Colonic mucosa (tissue), 4 donors: ENCODE measurements at regions not wholly inside any gene's neighbourhood (a gene's known extent, or its start where the extent isn't known, plus 50 kb on each side); places are given as distances from the start of the nearest gene placed in this dataset.
"Not testable (repeated sequence)": the region's sequence is repeated elsewhere in the genome, so short reads cannot be mapped to it uniquely, and the experiment has no call there.

Experiments used
- DNase-seq: peaks from one replicate; pipeline ENCODE4 v3.0.0-alpha.2; 2020
- H3K27ac ChIP-seq: fragments of 200-600 bp; one replicate; pipeline ENCODE4 v1.8.0; 2021
- H3K27me3 ChIP-seq: fragments of 200-600 bp; one replicate; pipeline ENCODE4 v1.8.0; 2021
- H3K36me3 ChIP-seq: fragments of 200-600 bp; one replicate; pipeline ENCODE4 v1.8.0; 2021
- H3K4me1 ChIP-seq: fragments of 200-600 bp; one replicate; pipeline ENCODE4 v1.8.0; 2021; ENCODE audit warnings: mild to moderate bottlenecking
- H3K4me3 ChIP-seq: fragments of 200-600 bp; one replicate; pipeline ENCODE4 v1.8.0; 2021
- H3K9ac ChIP-seq, 2 donors: one replicate each; pipeline ENCODE4 v1.7.0; 2013; ENCODE audit warnings: control low read depth in 2 of 2, low read depth in 2 of 2, low read length in 2 of 2
- H3K9me3 ChIP-seq: fragments of 200-600 bp; one replicate; pipeline ENCODE4 v1.8.0; 2021
- intact Hi-C: fragments of 100-400 bp; cut with DNase I; formaldehyde crosslinking; loops from one replicate; pipeline ENCODE4 v1.14.1; 2022
- TF ChIP-seq, protein P1 (sequence below): fragments of 200-600 bp; IDR thresholded peaks from one replicate; pipeline ENCODE4 v1.8.0; 2022; ENCODE audit warnings: antibody characterized with exemption, mild to moderate bottlenecking
- donor health status: healthy.
- donor health status: DM: no; HTN: no; CAD: no.
- donor health status: DM: no; HTN: no; CAD: no.

DNA sequence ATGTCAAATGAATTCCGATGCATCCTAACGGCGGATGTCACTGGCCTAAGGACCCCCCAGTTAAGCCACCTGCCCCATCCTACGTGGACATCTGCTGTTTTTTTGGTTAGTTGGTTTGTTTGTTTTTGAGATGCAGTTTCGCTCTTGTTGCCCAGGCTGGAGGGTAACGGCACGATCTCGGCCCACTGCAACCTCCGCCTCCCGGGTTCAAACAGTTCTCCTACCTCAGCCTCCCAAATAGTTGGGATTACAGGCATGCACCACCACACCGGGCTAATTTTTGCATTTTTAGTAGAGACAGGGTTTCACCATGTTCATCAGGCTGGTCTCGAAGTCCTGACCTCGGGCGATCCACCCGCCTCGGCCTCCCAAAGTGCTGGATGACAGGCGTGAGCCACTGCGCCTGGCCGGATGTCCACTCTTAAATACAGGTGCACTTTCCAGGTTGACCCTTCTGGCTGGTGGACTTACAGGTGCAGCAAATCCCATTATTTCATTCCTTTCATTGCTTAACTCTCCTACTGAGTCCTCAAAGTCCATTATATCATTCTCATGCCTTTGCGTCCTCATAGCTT, 206.2 kb downstream of the CRLF2 start:
- Histone ChIP-seq H3K27ac (no peak overlapping the region), H3K9me3 (no peaks in the 10 kb centered on the region), H3K36me3 (no peaks in the 10 kb centered on the region), H3K27me3 (no peaks in the 10 kb centered on the region), H3K4me3 (no peak overlapping the region), H3K9ac (no peak overlapping the region), H3K4me1 (no peaks in the 10 kb centered on the region)
- intact Hi-C loops = no loop called here
- no peak for DNase-seq
- TF ChIP-seq, protein P1, sequence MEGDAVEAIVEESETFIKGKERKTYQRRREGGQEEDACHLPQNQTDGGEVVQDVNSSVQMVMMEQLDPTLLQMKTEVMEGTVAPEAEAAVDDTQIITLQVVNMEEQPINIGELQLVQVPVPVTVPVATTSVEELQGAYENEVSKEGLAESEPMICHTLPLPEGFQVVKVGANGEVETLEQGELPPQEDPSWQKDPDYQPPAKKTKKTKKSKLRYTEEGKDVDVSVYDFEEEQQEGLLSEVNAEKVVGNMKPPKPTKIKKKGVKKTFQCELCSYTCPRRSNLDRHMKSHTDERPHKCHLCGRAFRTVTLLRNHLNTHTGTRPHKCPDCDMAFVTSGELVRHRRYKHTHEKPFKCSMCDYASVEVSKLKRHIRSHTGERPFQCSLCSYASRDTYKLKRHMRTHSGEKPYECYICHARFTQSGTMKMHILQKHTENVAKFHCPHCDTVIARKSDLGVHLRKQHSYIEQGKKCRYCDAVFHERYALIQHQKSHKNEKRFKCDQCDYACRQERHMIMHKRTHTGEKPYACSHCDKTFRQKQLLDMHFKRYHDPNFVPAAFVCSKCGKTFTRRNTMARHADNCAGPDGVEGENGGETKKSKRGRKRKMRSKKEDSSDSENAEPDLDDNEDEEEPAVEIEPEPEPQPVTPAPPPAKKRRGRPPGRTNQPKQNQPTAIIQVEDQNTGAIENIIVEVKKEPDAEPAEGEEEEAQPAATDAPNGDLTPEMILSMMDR = no peak

DNA sequence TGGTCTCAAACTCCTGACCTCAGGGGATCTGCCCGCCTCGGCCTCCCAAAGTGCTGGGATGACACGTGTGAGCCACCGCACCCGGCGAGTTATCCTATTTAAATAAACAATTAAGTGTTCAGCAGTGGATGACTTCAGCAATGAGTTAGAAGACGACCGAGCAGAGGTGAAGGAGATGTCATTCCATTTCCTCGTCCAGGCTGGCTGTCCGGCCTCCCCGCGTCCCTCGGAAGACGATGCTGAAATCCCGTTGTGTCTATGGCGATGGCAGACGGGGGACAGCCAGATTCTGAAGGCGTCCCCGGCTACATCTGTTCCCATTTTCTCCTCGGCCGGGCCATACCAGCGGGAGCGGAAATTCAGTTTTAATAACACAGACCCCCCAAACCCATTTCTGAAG, 209.8 kb downstream of the CRLF2 start:
- no peaks in the 10 kb centered on the region for H3K36me3 ChIP-seq
- intact Hi-C loops = no loop called here
- no peak for DNase-seq
- no peak overlapping the region for H3K9ac ChIP-seq
- H3K27ac ChIP-seq = no peak overlapping the region
- H3K9me3 ChIP-seq = no peaks in the 10 kb centered on the region
- H3K4me3 ChIP-seq = no peak overlapping the region
- H3K4me1 ChIP-seq = no peaks in the 10 kb centered on the region
- TF ChIP-seq, protein P1 = no peak
- H3K27me3 ChIP-seq = no peaks in the 10 kb centered on the region

DNA sequence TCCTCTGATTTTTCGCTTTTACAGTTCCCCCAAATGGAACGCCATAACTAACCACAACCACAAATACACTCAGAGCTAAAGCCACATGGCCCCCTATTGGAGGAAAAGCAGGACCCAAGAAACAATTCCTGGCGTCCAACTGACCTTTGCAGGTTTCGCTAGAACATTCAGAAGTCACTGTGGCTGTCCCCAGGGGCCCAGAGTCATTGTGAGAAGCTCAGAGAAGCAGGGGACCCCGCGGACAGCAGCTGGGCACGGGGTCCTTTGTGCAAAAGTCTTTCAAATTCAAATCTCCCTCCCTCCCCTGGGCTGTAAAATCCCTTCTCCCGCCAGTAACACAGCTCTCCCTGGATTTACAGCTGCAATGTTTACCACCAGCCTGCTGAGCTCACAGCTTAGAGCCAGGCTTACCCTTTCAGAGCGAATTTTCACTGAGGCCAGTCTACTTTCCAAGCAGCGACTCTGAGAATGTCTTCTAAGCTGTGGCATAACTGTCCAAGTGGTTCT, 214.8 kb downstream of the CRLF2 start:
- no peak for DNase-seq
- H3K27me3 ChIP-seq = no peaks in the 10 kb centered on the region
- no peaks in the 10 kb centered on the region for H3K9me3 ChIP-seq
- no peaks in the 10 kb centered on the region for H3K36me3 ChIP-seq
- intact Hi-C loops = no loop called here
- H3K4me3 ChIP-seq = no peak overlapping the region
- H3K27ac ChIP-seq = no peak overlapping the region
- H3K9ac ChIP-seq = no peak overlapping the region
- H3K4me1 ChIP-seq = no peaks in the 10 kb centered on the region
- TF ChIP-seq, protein P1 = no peak

DNA sequence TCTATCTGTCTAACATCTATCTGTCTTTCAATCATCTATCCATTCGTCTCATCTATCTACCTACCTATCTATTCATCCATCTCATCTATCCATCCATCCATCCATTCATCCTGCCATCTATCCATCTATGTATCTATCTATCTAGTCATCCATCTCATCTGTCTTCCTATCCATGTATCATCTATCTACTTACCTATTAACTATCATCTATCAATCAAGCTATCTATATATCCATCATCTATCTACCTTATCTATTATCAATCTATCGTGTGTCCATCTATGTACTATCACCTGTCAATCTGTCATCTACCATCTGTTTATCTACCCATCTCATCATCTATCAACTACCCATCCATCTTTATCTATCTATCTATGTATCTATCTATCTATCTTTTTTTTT, 217.7 kb downstream of the CRLF2 start:
- H3K9ac ChIP-seq = no peak overlapping the region
- TF ChIP-seq, protein P1 = no peak
- no peaks in the 10 kb centered on the region for H3K27me3 ChIP-seq
- intact Hi-C loops = no loop called here
- H3K27ac ChIP-seq = no peak overlapping the region
- DNase-seq = no peak
- H3K36me3 ChIP-seq = no peaks in the 10 kb centered on the region
- no peaks in the 10 kb centered on the region for H3K4me1 ChIP-seq
- H3K4me3 ChIP-seq = no peak overlapping the region
- no peaks in the 10 kb centered on the region for H3K9me3 ChIP-seq

DNA sequence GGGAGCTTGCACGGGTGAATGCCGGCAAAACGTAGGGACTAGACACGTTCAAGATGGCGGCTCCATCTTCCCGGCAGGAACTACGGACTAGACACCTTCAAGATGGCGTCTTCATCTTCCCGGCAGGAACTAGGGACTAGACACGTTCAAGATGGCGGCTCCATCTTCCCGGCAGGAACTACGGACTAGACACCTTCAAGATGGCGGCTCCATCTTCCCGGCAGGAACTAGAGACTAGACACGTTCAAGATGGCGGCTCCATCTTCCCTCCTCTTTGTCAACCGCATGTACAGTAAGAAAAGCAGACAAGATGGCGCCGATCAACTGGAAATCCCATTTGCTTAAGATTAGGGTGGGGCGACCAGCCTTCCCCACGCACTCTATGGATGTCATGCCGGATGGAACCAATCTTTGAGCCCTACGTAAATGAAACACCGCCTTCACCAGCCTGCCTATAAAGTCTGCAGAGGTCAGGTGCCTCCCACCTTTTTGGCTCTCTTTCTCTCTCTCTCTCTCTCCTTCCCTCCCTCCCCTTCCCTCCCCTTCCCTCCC, 222.4 kb downstream of the CRLF2 start:
- TF ChIP-seq, protein P1 = no peak
- H3K4me1 ChIP-seq = peaks cover 4% of the 10 kb centered on the region
- no peaks in the 10 kb centered on the region for H3K27me3 ChIP-seq
- peak; percentile 76 for DNase-seq
- H3K4me3 ChIP-seq = peak overlapping the region; percentile 19
- intact Hi-C loops = no loop called here
- no peaks in the 10 kb centered on the region for H3K36me3 ChIP-seq
- H3K27ac ChIP-seq = no peak overlapping the region
- no peak overlapping the region for H3K9ac ChIP-seq
- no peaks in the 10 kb centered on the region for H3K9me3 ChIP-seq

DNA sequence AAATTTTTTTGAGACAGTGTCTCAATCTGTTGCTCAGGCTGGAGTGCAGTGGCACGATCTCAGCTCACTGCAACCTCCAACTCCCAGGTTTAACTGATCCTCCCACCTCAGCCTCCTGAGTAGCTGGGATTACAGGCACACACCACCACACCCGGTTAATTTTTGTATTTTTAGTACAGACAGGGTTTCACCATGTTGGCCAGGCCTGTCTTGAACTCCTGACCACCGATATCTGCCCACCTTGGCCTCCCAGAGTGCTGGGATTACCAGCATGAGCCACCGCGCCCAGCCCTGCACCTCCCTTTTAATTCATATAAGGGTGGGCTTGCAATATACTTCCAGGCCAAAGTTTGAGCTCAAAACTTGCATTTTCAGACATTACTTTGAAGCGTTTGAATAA, 223.9 kb downstream of the CRLF2 start:
- DNase-seq, intact Hi-C loops, H3K27me3 ChIP-seq, H3K27ac ChIP-seq, H3K9me3 ChIP-seq, H3K36me3 ChIP-seq, H3K4me1 ChIP-seq, H3K9ac ChIP-seq, H3K4me3 ChIP-seq: not testable (repeated sequence)
